Loucy (cell line): ENCODE measurements at regions not wholly inside any gene's neighbourhood (a gene's known extent, or its start where the extent isn't known, plus 50 kb on each side); places are given as distances from the start of the nearest gene placed in this dataset.

Experiments used
- H2AFZ ChIP-seq: fragments of 200-600 bp; sonication (generic); 2 replicates; pipeline ENCODE4 v1.6.0; 2016; ENCODE audit warnings: antibody characterized with exemption, mild to moderate bottlenecking, low read length, moderate library complexity
- H3F3A ChIP-seq: fragments of 200-600 bp; 2 replicates; pipeline ENCODE4 v1.6.0; 2016; ENCODE audit warnings: antibody characterized with exemption, low read depth, mild to moderate bottlenecking
- H3K27me3 ChIP-seq: fragments of 200-600 bp; sonication (generic); 2 replicates; pipeline ENCODE4 v1.6.1; 2014; ENCODE audit warnings: low read length, mild to moderate bottlenecking; ENCODE audit not compliant: insufficient read depth, poor library complexity, severe bottlenecking
- H3K36me3 ChIP-seq: fragments of 200-600 bp; sonication (generic); 2 replicates; pipeline ENCODE4 v1.6.1; 2016; ENCODE audit warnings: low read length; ENCODE audit not compliant: insufficient read depth
- H3K4me1 ChIP-seq: fragments of 200-600 bp; sonication (generic); 2 replicates; pipeline ENCODE4 v1.5.1; 2014; ENCODE audit warnings: low read length, mild to moderate bottlenecking; ENCODE audit not compliant: insufficient read depth, poor library complexity, severe bottlenecking
- H3K4me2 ChIP-seq: fragments of 200-600 bp; sonication (generic); 2 replicates; pipeline ENCODE4 v1.6.0; 2014; ENCODE audit warnings: antibody characterized with exemption, low read length, low read depth, mild to moderate bottlenecking; ENCODE audit not compliant: poor library complexity, severe bottlenecking
- H3K4me3 ChIP-seq: fragments of 200-600 bp; sonication (generic); 2 replicates; pipeline ENCODE4 v1.5.1; 2014; ENCODE audit warnings: low read length, mild to moderate bottlenecking, mixed read lengths; ENCODE audit not compliant: poor library complexity, severe bottlenecking
- H3K79me2 ChIP-seq: fragments of 200-600 bp; sonication (generic); 2 replicates; pipeline ENCODE4 v1.6.1; 2014; ENCODE audit warnings: low read length; ENCODE audit not compliant: insufficient read depth
- H3K9ac ChIP-seq: fragments of 200-600 bp; sonication (generic); 2 replicates; pipeline ENCODE4 v1.6.0; 2014; ENCODE audit warnings: mild to moderate bottlenecking, low read depth, low read length, moderate library complexity; ENCODE audit not compliant: poor library complexity, severe bottlenecking
- H3K9me2 ChIP-seq: fragments of 200-600 bp; sonication (generic); replicated peaks from 2 replicates; pipeline ENCODE4 v1.6.1; 2016; ENCODE audit warnings: low read depth, low read length, mixed read lengths
- H3K9me3 ChIP-seq: fragments of 200-600 bp; sonication (generic); 2 replicates; pipeline ENCODE4 v1.6.1; 2014; ENCODE audit warnings: mild to moderate bottlenecking, antibody characterized with exemption, low read length, low read depth; ENCODE audit not compliant: insufficient read depth
- H4K20me1 ChIP-seq: fragments of 200-600 bp; sonication (generic); 2 replicates; pipeline ENCODE4 v1.6.0; 2014; ENCODE audit warnings: antibody characterized with exemption, low read length, mild to moderate bottlenecking; ENCODE audit not compliant: insufficient read depth, poor library complexity, severe bottlenecking
- CTCF ChIP-seq: fragments of 200-600 bp; sonication (generic); conservative IDR thresholded peaks from 2 replicates; pipeline ENCODE4 v1.5.1; 2014; ENCODE audit warnings: mild to moderate bottlenecking, antibody characterized with exemption, low read length
- EZH2phosphoT487 ChIP-seq: fragments of 200-600 bp; IDR thresholded peaks from 2 replicates; pipeline ENCODE4 v1.6.1; 2018; ENCODE audit warnings: antibody characterized with exemption, mild to moderate bottlenecking, moderate library complexity, borderline replicate concordance

GRCh38 chr3:127114337-127115070 is 78.4 kb upstream of the PRR23E start:
- Histone ChIP-seq H4K20me1 (no peaks in the 10 kb centered on the region), H3K4me2 (no peak overlapping the region), H3K4me3 (no peak overlapping the region), H3K27me3 (peaks cover 8% of the 10 kb centered on the region), H3K36me3 (no peaks in the 10 kb centered on the region), H2AFZ (no peak overlapping the region), H3K9ac (no peak overlapping the region), H3K4me1 (no peaks in the 10 kb centered on the region), H3K9me3 (peaks cover 12% of the 10 kb centered on the region), H3K9me2 (no peaks in the 10 kb centered on the region), H3K79me2 (no peaks in the 10 kb centered on the region), H3F3A (no peaks in the 10 kb centered on the region)
- TF ChIP-seq EZH2phosphoT487: no peak
- TF ChIP-seq CTCF: no peak

- Histone ChIP-seq H3K27me3 (peaks cover 8% of the 10 kb centered on the region), H3K36me3 (no peaks in the 10 kb centered on the region), H4K20me1 (no peaks in the 10 kb centered on the region), H3K4me3 (no peak overlapping the region), H3K4me2 (no peak overlapping the region), H3F3A (no peaks in the 10 kb centered on the region), H3K4me1 (no peaks in the 10 kb centered on the region), H3K79me2 (no peaks in the 10 kb centered on the region), H2AFZ (no peak overlapping the region), H3K9ac (no peak overlapping the region), H3K9me2 (no peaks in the 10 kb centered on the region), H3K9me3 (peaks cover 12% of the 10 kb centered on the region)
- TF ChIP-seq CTCF: no peak
- TF ChIP-seq EZH2phosphoT487: no peak
Measured at GRCh38 chr3:127115691-127116351, 77.1 kb upstream of the PRR23E start.

- TF ChIP-seq CTCF: no peak
- no peak for TF ChIP-seq EZH2phosphoT487
- no peak overlapping the region for H3K9ac ChIP-seq
- no peaks in the 10 kb centered on the region for H3K36me3 ChIP-seq
- no peaks in the 10 kb centered on the region for H3K27me3 ChIP-seq
- no peaks in the 10 kb centered on the region for H4K20me1 ChIP-seq
- no peaks in the 10 kb centered on the region for H3K9me2 ChIP-seq
- H3F3A ChIP-seq: no peaks in the 10 kb centered on the region
- no peak overlapping the region for H3K4me3 ChIP-seq
- no peaks in the 10 kb centered on the region for H3K9me3 ChIP-seq
- no peaks in the 10 kb centered on the region for H3K79me2 ChIP-seq
- no peak overlapping the region for H2AFZ ChIP-seq
- no peaks in the 10 kb centered on the region for H3K4me1 ChIP-seq
- H3K4me2 ChIP-seq: no peak overlapping the region
Measured at GRCh38 chr3:127118366-127118765, 74.6 kb upstream of the PRR23E start.
